ENCODE measurements at regions not wholly inside any gene's neighbourhood (a gene's known extent, or its start where the extent isn't known, plus 50 kb on each side); places are given as distances from the start of the nearest gene placed in this dataset.

DNA sequence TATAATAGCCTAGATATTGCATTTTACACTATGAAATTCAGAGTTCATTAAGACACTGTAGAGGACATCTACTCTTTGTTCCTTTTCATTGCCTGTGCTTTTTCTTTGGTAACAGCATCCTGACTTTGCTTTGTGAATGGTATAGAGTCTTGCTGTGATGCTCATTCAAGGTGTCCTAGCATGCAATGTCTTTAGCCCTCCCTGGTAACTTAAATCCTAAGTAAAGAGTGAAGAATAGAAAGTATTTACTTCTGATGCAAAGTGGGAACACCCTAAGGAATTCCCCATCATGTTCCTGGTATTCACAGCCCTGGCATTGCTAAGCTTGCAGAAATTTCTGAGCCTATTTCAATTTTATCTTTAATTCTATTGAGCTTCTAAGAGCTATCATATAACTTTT, 400.1 kb downstream of the FAT4 start:
- Histone ChIP-seq H3K4me3 (ENCODE audit: low read depth in 1 of 2, low read length in 2 of 2) (no peak overlapping the region), H4K20me1 (ENCODE audit: insufficient read depth, low read length) (no peaks in the 10 kb centered on the region), H3K4me1 (ENCODE audit: insufficient read depth, low read length) (no peaks in the 10 kb centered on the region), H3K36me3 (ENCODE audit: insufficient read depth, low read length) (no peaks in the 10 kb centered on the region), H2AFZ (ENCODE audit: low read depth, low read length) (no peak overlapping the region), H3K27me3 (ENCODE audit: insufficient read depth, low read length, poor library complexity) (no peaks in the 10 kb centered on the region), H3K4me2 (ENCODE audit: insufficient read depth, low read length) (no peak overlapping the region), H3K27ac (ENCODE audit: low read length) (no peak overlapping the region), H3K79me2 (ENCODE audit: insufficient read depth, low read length) (no peaks in the 10 kb centered on the region), H3K9ac (ENCODE audit: low read depth, low read length) (no peak overlapping the region), H3K9me3 (ENCODE audit: insufficient read depth, low read length, severe bottlenecking) (no peaks in the 10 kb centered on the region)
- ATAC-seq (ENCODE audit: insufficient read depth, low read depth) (no peak), DNase-seq (no peak)
- TF ChIP-seq CTCF (IDR thresholded peaks at IDR 0.05; ENCODE audit: borderline replicate concordance, extremely low read depth, low read length, poor library complexity, severe bottlenecking) (no peak), EZH2 (IDR thresholded peaks at IDR 0.05; ENCODE audit: borderline replicate concordance, low read depth, low read length, severe bottlenecking) (no peak)

DNA sequence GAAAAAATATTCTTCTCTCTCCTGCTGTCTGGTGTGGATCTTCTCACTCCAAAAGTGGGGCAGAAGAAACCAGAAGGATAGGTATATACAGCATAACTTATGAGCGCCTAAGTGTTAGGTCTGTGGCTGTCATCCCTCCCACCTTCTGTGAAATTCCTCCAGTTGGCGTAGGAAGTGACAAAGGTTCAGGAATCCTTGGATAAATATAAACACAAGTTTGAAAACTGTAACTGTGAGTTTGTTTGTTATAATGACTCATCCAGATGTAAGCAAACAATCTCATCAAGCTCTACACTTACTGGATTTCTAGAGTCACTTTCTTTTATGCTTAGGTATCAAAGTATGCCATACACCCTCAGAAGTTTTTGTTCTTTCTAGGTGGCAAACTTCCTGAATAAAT, 405.2 kb downstream of the FAT4 start:
- no peak overlapping the region for H2AFZ ChIP-seq (ENCODE audit: low read depth, low read length)

GRCh38 chr4:125722009-125722408, 407.3 kb downstream of the FAT4 start:
- no peak for TF ChIP-seq EZH2 (IDR thresholded peaks at IDR 0.05; ENCODE audit: borderline replicate concordance, low read depth, low read length, severe bottlenecking)
- TF ChIP-seq CTCF (IDR thresholded peaks at IDR 0.05; ENCODE audit: borderline replicate concordance, extremely low read depth, low read length, poor library complexity, severe bottlenecking), result no peak
- Histone ChIP-seq H4K20me1 (ENCODE audit: insufficient read depth, low read length) (no peaks in the 10 kb centered on the region), H3K9me3 (ENCODE audit: insufficient read depth, low read length, severe bottlenecking) (no peaks in the 10 kb centered on the region), H3K79me2 (ENCODE audit: insufficient read depth, low read length) (no peaks in the 10 kb centered on the region), H3K4me2 (ENCODE audit: insufficient read depth, low read length) (no peak overlapping the region), H3K9ac (ENCODE audit: low read depth, low read length) (no peak overlapping the region), H2AFZ (ENCODE audit: low read depth, low read length) (no peak overlapping the region), H3K4me3 (ENCODE audit: low read depth in 1 of 2, low read length in 2 of 2) (no peak overlapping the region), H3K36me3 (ENCODE audit: insufficient read depth, low read length) (no peaks in the 10 kb centered on the region), H3K27ac (ENCODE audit: low read length) (no peak overlapping the region), H3K4me1 (ENCODE audit: insufficient read depth, low read length) (no peaks in the 10 kb centered on the region), H3K27me3 (ENCODE audit: insufficient read depth, low read length, poor library complexity) (no peaks in the 10 kb centered on the region)
- no peak for ATAC-seq (ENCODE audit: insufficient read depth, low read depth)
- DNase-seq, result no peak

More for the DNA sequence above, 405.2 kb downstream of the FAT4 start:
- no peaks in the 10 kb centered on the region for H3K79me2 ChIP-seq (ENCODE audit: insufficient read depth, low read length)
- H3K4me2 ChIP-seq (ENCODE audit: insufficient read depth, low read length), result no peak overlapping the region
- H4K20me1 ChIP-seq (ENCODE audit: insufficient read depth, low read length), result no peaks in the 10 kb centered on the region
- no peaks in the 10 kb centered on the region for H3K36me3 ChIP-seq (ENCODE audit: insufficient read depth, low read length)
- H3K27me3 ChIP-seq (ENCODE audit: insufficient read depth, low read length, poor library complexity), result no peaks in the 10 kb centered on the region
- no peak for TF ChIP-seq EZH2 (IDR thresholded peaks at IDR 0.05; ENCODE audit: borderline replicate concordance, low read depth, low read length, severe bottlenecking)
- no peak for TF ChIP-seq CTCF (IDR thresholded peaks at IDR 0.05; ENCODE audit: borderline replicate concordance, extremely low read depth, low read length, poor library complexity, severe bottlenecking)
- H3K4me3 ChIP-seq (ENCODE audit: low read depth in 1 of 2, low read length in 2 of 2), result no peak overlapping the region
- H3K9ac ChIP-seq (ENCODE audit: low read depth, low read length), result no peak overlapping the region
- H3K9me3 ChIP-seq (ENCODE audit: insufficient read depth, low read length, severe bottlenecking), result no peaks in the 10 kb centered on the region
- ATAC-seq (ENCODE audit: insufficient read depth, low read depth) (no peak), DNase-seq (no peak)
- no peak overlapping the region for H3K27ac ChIP-seq (ENCODE audit: low read length)
- no peaks in the 10 kb centered on the region for H3K4me1 ChIP-seq (ENCODE audit: insufficient read depth, low read length)

- ATAC-seq (ENCODE audit: insufficient read depth, low read depth) (no peak), DNase-seq (no peak)
- TF ChIP-seq CTCF (IDR thresholded peaks at IDR 0.05; ENCODE audit: borderline replicate concordance, extremely low read depth, low read length, poor library complexity, severe bottlenecking) (no peak), EZH2 (IDR thresholded peaks at IDR 0.05; ENCODE audit: borderline replicate concordance, low read depth, low read length, severe bottlenecking) (no peak)
- H3K4me3 ChIP-seq (ENCODE audit: low read depth in 1 of 2, low read length in 2 of 2), result no peak overlapping the region
- no peak overlapping the region for H3K4me2 ChIP-seq (ENCODE audit: insufficient read depth, low read length)
- H3K27ac ChIP-seq (ENCODE audit: low read length), result no peak overlapping the region
- H2AFZ ChIP-seq (ENCODE audit: low read depth, low read length), result no peak overlapping the region
- no peaks in the 10 kb centered on the region for H3K9me3 ChIP-seq (ENCODE audit: insufficient read depth, low read length, severe bottlenecking)
- H3K4me1 ChIP-seq (ENCODE audit: insufficient read depth, low read length), result no peaks in the 10 kb centered on the region
- no peaks in the 10 kb centered on the region for H3K27me3 ChIP-seq (ENCODE audit: insufficient read depth, low read length, poor library complexity)
- no peaks in the 10 kb centered on the region for H3K79me2 ChIP-seq (ENCODE audit: insufficient read depth, low read length)
- no peaks in the 10 kb centered on the region for H3K36me3 ChIP-seq (ENCODE audit: insufficient read depth, low read length)
- no peak overlapping the region for H3K9ac ChIP-seq (ENCODE audit: low read depth, low read length)
- no peaks in the 10 kb centered on the region for H4K20me1 ChIP-seq (ENCODE audit: insufficient read depth, low read length)
These were observed 411.3 kb downstream of the FAT4 start for GRCh38 chr4:125725957-125726525.
